ENCODE measurements at regions not wholly inside any gene's neighbourhood (a gene's known extent, or its start where the extent isn't known, plus 50 kb on each side); places are given as distances from the start of the nearest gene placed in this dataset.

DNA sequence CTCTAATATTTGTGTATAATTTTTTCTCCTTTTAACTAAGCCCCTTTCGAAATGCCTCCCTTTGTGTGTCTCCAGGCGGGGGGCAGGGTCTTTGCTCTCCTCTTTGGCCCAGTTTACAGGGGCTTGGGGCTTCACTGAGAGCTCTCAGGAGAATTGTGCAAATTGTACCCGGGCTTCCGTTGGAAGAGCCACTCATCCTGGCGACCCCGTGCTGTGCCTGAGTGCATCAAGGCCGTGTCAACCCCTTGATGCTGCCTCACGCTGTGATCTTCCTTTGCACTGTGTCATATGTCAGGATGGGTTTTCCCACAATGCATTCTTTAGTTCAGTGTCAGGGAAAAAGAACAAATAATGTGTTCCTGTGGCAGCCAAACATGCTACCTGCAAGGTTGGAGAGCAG is 118.0 kb upstream of the POU3F2 start:
- H3K4me1 Mint-ChIP-seq: no peaks in the 10 kb centered on the region
- no peaks in the 10 kb centered on the region for H3K9me3 ChIP-seq (ENCODE audit: control extremely low read depth in 1 of 3, control insufficient read depth in 2 of 3, insufficient read depth in 1 of 3, low read length in 2 of 3)
- no peak overlapping the region for H3K9ac ChIP-seq (ENCODE audit: low read length)
- H3K27me3 ChIP-seq (replicated peaks in 1 of 4; ENCODE audit: control extremely low read depth in 1 of 4, control insufficient read depth in 3 of 4, insufficient read depth in 4 of 4, low read length in 3 of 4): peaks cover 0 to 2% (median 0%) of the 10 kb centered on the region in 4 experiments
- ATAC-seq (ENCODE audit: low read depth) (no peak), DNase-seq (no peak)
- no peak overlapping the region for H2AFZ ChIP-seq (ENCODE audit: insufficient read depth, low read depth, low read length, poor library complexity, severe bottlenecking)
- no peak overlapping the region for H3K4me3 ChIP-seq (ENCODE audit: control extremely low read depth in 1 of 5, extremely low read depth in 1 of 5, insufficient read depth in 1 of 5, low read depth in 2 of 5, low read length in 4 of 5)
- H3K79me2 ChIP-seq (ENCODE audit: control insufficient read depth, insufficient read depth, low read length): no peaks in the 10 kb centered on the region
- H4K20me1 ChIP-seq (ENCODE audit: control insufficient read depth, insufficient read depth, low read length, poor library complexity, severe bottlenecking): no peaks in the 10 kb centered on the region
- ChIA-PET CTCF (no interaction called here), POLR2A (no interaction called here)
- H3K4me1 ChIP-seq (ENCODE audit: control insufficient read depth in 2 of 2, insufficient read depth in 2 of 2, low read length in 2 of 2): no peaks in the 10 kb centered on the region
- no peak overlapping the region for H3K4me2 ChIP-seq (replicated peaks; ENCODE audit: low read depth, low read length, poor library complexity, severe bottlenecking)
- H3K27me3 Mint-ChIP-seq: peaks cover 12% of the 10 kb centered on the region
- no peak overlapping the region for H3K27ac Mint-ChIP-seq
- no peaks in the 10 kb centered on the region for H3K36me3 ChIP-seq (replicated peaks in 1 of 2; ENCODE audit: control extremely low read depth in 1 of 2, control insufficient read depth in 1 of 2, extremely low read depth in 1 of 2, insufficient read depth in 2 of 2, low read length in 1 of 2)
- no peak overlapping the region for H3K27ac ChIP-seq (ENCODE audit: low read length in 2 of 2)
- H3K9me3 Mint-ChIP-seq (ENCODE audit: insufficient read depth): no peaks in the 10 kb centered on the region
- TF ChIP-seq, protein P1, sequence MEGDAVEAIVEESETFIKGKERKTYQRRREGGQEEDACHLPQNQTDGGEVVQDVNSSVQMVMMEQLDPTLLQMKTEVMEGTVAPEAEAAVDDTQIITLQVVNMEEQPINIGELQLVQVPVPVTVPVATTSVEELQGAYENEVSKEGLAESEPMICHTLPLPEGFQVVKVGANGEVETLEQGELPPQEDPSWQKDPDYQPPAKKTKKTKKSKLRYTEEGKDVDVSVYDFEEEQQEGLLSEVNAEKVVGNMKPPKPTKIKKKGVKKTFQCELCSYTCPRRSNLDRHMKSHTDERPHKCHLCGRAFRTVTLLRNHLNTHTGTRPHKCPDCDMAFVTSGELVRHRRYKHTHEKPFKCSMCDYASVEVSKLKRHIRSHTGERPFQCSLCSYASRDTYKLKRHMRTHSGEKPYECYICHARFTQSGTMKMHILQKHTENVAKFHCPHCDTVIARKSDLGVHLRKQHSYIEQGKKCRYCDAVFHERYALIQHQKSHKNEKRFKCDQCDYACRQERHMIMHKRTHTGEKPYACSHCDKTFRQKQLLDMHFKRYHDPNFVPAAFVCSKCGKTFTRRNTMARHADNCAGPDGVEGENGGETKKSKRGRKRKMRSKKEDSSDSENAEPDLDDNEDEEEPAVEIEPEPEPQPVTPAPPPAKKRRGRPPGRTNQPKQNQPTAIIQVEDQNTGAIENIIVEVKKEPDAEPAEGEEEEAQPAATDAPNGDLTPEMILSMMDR (IDR thresholded peaks at IDR 0.05): no peak
- TF ChIP-seq EZH2 (IDR thresholded peaks at IDR 0.05; ENCODE audit: borderline replicate concordance, insufficient read depth, low read depth, low read length, poor library complexity, severe bottlenecking): no peak
- intact Hi-C loops (cut with micrococcal nuclease): no loop called here
- WGBS (ENCODE audit: insufficient coverage): 14% methylated on average over 7 of the region's 8 CpGs
- H3K4me3 Mint-ChIP-seq: no peak overlapping the region

DNA sequence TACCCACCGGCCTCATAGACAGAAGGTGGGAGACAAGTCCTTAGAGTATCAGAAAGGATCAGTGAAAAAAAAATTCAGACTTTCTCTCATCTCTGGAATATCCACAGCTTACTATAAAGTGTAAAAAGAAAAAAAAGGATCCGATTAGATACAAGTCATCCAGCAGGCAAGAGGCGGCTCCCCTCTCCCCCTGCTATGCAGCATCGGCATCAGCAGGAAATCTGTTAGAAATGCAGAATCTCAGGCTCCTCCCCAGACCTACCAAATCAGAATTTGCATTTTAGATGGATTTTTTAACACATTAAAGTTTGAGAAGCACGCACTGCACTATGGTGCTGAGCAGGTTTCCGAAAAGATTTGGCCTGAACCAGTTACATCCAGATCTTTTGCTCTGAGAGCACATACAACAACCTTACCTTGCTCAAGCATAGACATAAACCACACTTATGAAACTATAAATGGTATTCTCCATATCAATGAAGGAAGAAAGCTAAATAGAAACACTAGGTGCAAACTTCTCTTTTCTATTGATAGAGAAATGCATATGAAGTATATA is 117.0 kb upstream of the POU3F2 start:
- Mint-ChIP-seq H3K27ac (no peak overlapping the region), H3K27me3 (peaks cover 12% of the 10 kb centered on the region), H3K9me3 (ENCODE audit: insufficient read depth) (no peaks in the 10 kb centered on the region), H3K4me3 (no peak overlapping the region), H3K4me1 (no peaks in the 10 kb centered on the region)
- no peaks in the 10 kb centered on the region for H3K9me3 ChIP-seq (ENCODE audit: control extremely low read depth in 1 of 3, control insufficient read depth in 2 of 3, insufficient read depth in 1 of 3, low read length in 2 of 3)
- no peaks in the 10 kb centered on the region for H3K36me3 ChIP-seq (replicated peaks in 1 of 2; ENCODE audit: control extremely low read depth in 1 of 2, control insufficient read depth in 1 of 2, extremely low read depth in 1 of 2, insufficient read depth in 2 of 2, low read length in 1 of 2)
- H2AFZ ChIP-seq (ENCODE audit: insufficient read depth, low read depth, low read length, poor library complexity, severe bottlenecking): no peak overlapping the region
- H3K9ac ChIP-seq (ENCODE audit: low read length): no peak overlapping the region
- no peak overlapping the region for H3K4me2 ChIP-seq (replicated peaks; ENCODE audit: low read depth, low read length, poor library complexity, severe bottlenecking)
- no peaks in the 10 kb centered on the region for H3K79me2 ChIP-seq (ENCODE audit: control insufficient read depth, insufficient read depth, low read length)
- peaks cover 0 to 2% (median 0%) of the 10 kb centered on the region in 4 experiments for H3K27me3 ChIP-seq (replicated peaks in 1 of 4; ENCODE audit: control extremely low read depth in 1 of 4, control insufficient read depth in 3 of 4, insufficient read depth in 4 of 4, low read length in 3 of 4)
- no peaks in the 10 kb centered on the region for H3K4me1 ChIP-seq (ENCODE audit: control insufficient read depth in 2 of 2, insufficient read depth in 2 of 2, low read length in 2 of 2)
- ChIA-PET POLR2A (no interaction called here), CTCF (no interaction called here)
- ATAC-seq (ENCODE audit: low read depth) (no peak), DNase-seq (no peak)
- no peaks in the 10 kb centered on the region for H4K20me1 ChIP-seq (ENCODE audit: control insufficient read depth, insufficient read depth, low read length, poor library complexity, severe bottlenecking)
- TF ChIP-seq, protein P1 (IDR thresholded peaks at IDR 0.05): no peak
- no peak for TF ChIP-seq EZH2 (IDR thresholded peaks at IDR 0.05; ENCODE audit: borderline replicate concordance, insufficient read depth, low read depth, low read length, poor library complexity, severe bottlenecking)
- WGBS (ENCODE audit: insufficient coverage): no CpG with 5 or more reads among the region's 6 CpGs
- H3K27ac ChIP-seq (ENCODE audit: low read length in 2 of 2): no peak overlapping the region
- intact Hi-C loops (cut with micrococcal nuclease): no loop called here
- H3K4me3 ChIP-seq (ENCODE audit: control extremely low read depth in 1 of 5, extremely low read depth in 1 of 5, insufficient read depth in 1 of 5, low read depth in 2 of 5, low read length in 4 of 5): no peak overlapping the region

Data from B cell (primary cell).